Astrocyte (in vitro differentiated cells and primary cell): ENCODE measurements at regions not wholly inside any gene's neighbourhood (a gene's known extent, or its start where the extent isn't known, plus 50 kb on each side); places are given as distances from the start of the nearest gene placed in this dataset.
"Not testable (repeated sequence)": the region's sequence is repeated elsewhere in the genome, so short reads cannot be mapped to it uniquely, and the experiment has no call there.

ENCODE experiments used
- DNase-seq: peaks from one replicate; pipeline ENCODE4 v3.0.0-alpha.2; 2010; ENCODE audit warnings: low read depth
- FAIRE-seq: peaks from 2 replicates; lab custom pipeline; 2011; peaks lifted over from hg19 to GRCh38; lab: Jason Lieb, UNC
- H2AFZ ChIP-seq: 2 replicates; pipeline ENCODE4 v1.6.0; 2012; ENCODE audit warnings: low read depth, low read length, inconsistent platforms
- H3K27ac ChIP-seq: 2 replicates; pipeline ENCODE4 v1.5.1; 2011; ENCODE audit warnings: low read depth, low read length, inconsistent platforms
- H3K27me3 ChIP-seq: 2 replicates; pipeline ENCODE4 v1.6.0; 2011; ENCODE audit warnings: low read length, inconsistent platforms; ENCODE audit not compliant: insufficient read depth
- H3K36me3 ChIP-seq: 2 replicates; pipeline ENCODE4 v1.5.1; 2011; ENCODE audit warnings: low read length, inconsistent platforms; ENCODE audit not compliant: insufficient read depth
- H3K4me1 ChIP-seq: 2 replicates; pipeline ENCODE4 v1.5.1; 2011; ENCODE audit warnings: low read length, inconsistent platforms; ENCODE audit not compliant: insufficient read depth
- H3K4me2 ChIP-seq: 2 replicates; pipeline ENCODE4 v1.6.0; 2012; ENCODE audit warnings: low read length, inconsistent platforms
- H3K4me3 ChIP-seq: 2 replicates; pipeline ENCODE4 v1.5.1; 2011; ENCODE audit warnings: low read depth, mild to moderate bottlenecking, low read length, inconsistent platforms; ENCODE audit not compliant: insufficient read depth
- H3K79me2 ChIP-seq: 2 replicates; pipeline ENCODE4 v1.6.0; 2012; ENCODE audit warnings: mild to moderate bottlenecking, low read length, inconsistent platforms; ENCODE audit not compliant: insufficient read depth
- H3K9ac ChIP-seq: 2 replicates; pipeline ENCODE4 v1.6.0; 2012; ENCODE audit warnings: mild to moderate bottlenecking, low read length, inconsistent platforms
- H3K9me3 ChIP-seq: 2 replicates; pipeline ENCODE4 v1.5.1; 2012; ENCODE audit warnings: low read depth, mild to moderate bottlenecking, low read length, inconsistent platforms; ENCODE audit not compliant: insufficient read depth
- H4K20me1 ChIP-seq: 2 replicates; pipeline ENCODE4 v1.6.0; 2012; ENCODE audit warnings: low read length, inconsistent platforms; ENCODE audit not compliant: insufficient read depth
- H3K27ac Mint-ChIP-seq: one replicate; pipeline ENCODE4 v1.8.0; 2021; ENCODE audit warnings: mild to moderate bottlenecking, mixed read lengths; ENCODE audit not compliant: unreplicated experiment
- H3K27me3 Mint-ChIP-seq: one replicate; pipeline ENCODE4 v1.8.0; 2021; ENCODE audit warnings: low read depth, mixed read lengths; ENCODE audit not compliant: unreplicated experiment
- H3K36me3 Mint-ChIP-seq: one replicate; pipeline ENCODE4 v1.8.0; 2021; ENCODE audit warnings: low read depth, mixed read lengths; ENCODE audit not compliant: unreplicated experiment
- H3K4me1 Mint-ChIP-seq: one replicate; pipeline ENCODE4 v1.8.0; 2021; ENCODE audit warnings: low read depth, mixed read lengths; ENCODE audit not compliant: unreplicated experiment
- H3K4me3 Mint-ChIP-seq: one replicate; pipeline ENCODE4 v1.8.0; 2021; ENCODE audit warnings: mild to moderate bottlenecking, moderate library complexity, mixed read lengths; ENCODE audit not compliant: unreplicated experiment
- H3K9me3 Mint-ChIP-seq: one replicate; pipeline ENCODE4 v1.8.0; 2021; ENCODE audit warnings: mild to moderate bottlenecking, mixed read lengths; ENCODE audit not compliant: unreplicated experiment
- EZH2 ChIP-seq: IDR thresholded peaks from 2 replicates; pipeline ENCODE4 v1.6.1; 2012; ENCODE audit warnings: mild to moderate bottlenecking, low read length, inconsistent platforms; ENCODE audit not compliant: insufficient read depth
- TF ChIP-seq, protein P1 (sequence below): IDR thresholded peaks from 2 replicates; pipeline ENCODE4 v1.5.1; 2011; ENCODE audit warnings: low read depth, mild to moderate bottlenecking, inconsistent platforms, low read length, moderate library complexity; ENCODE audit not compliant: insufficient read depth

DNA sequence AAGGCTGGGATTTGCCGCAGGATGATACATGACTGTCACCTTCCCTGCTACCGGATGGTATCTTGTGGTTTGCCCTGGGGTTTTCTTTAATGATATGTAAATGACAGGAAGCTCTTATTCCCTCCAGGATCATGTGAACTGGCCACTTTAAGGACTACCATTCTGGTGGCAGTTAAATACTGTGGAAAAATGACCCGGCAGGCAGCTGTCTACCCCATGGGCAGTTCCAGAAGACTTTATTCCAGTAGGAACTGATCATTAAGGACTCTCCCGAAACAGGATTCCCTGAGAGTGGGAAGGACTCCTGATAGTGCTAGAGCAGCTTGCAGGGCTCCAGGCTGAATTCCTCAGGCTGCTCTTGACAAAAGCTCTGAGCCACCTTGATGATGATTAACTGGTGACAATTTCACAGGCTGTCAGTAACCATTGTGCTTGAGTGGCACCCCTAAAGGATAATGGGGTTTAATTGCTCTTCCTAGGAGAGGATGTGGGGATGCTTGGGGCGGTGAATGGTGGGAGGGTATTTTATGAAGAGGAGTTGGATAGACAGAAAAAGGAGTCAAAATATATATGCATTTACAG lies 212.0 kb downstream of the CPS1 start:
- Mint-ChIP-seq H3K27me3 (peaks cover 2% of the 10 kb centered on the region), H3K36me3 (no peaks in the 10 kb centered on the region), H3K4me1 (no peaks in the 10 kb centered on the region), H3K9me3 (peaks cover 2% of the 10 kb centered on the region), H3K4me3 (no peak overlapping the region), H3K27ac (no peak overlapping the region)
- Histone ChIP-seq H3K4me1 (no peaks in the 10 kb centered on the region), H3K9me3 (no peaks in the 10 kb centered on the region), H3K27me3 (no peaks in the 10 kb centered on the region), H3K79me2 (no peaks in the 10 kb centered on the region), H2AFZ (no peak overlapping the region), H3K4me3 (no peak overlapping the region), H3K36me3 (no peaks in the 10 kb centered on the region), H3K27ac (no peak overlapping the region), H4K20me1 (no peaks in the 10 kb centered on the region), H3K9ac (no peak overlapping the region), H3K4me2 (no peak overlapping the region)
- DNase-seq, result no peak
- FAIRE-seq, result no peak
- TF ChIP-seq EZH2, result no peak
- TF ChIP-seq, protein P1, sequence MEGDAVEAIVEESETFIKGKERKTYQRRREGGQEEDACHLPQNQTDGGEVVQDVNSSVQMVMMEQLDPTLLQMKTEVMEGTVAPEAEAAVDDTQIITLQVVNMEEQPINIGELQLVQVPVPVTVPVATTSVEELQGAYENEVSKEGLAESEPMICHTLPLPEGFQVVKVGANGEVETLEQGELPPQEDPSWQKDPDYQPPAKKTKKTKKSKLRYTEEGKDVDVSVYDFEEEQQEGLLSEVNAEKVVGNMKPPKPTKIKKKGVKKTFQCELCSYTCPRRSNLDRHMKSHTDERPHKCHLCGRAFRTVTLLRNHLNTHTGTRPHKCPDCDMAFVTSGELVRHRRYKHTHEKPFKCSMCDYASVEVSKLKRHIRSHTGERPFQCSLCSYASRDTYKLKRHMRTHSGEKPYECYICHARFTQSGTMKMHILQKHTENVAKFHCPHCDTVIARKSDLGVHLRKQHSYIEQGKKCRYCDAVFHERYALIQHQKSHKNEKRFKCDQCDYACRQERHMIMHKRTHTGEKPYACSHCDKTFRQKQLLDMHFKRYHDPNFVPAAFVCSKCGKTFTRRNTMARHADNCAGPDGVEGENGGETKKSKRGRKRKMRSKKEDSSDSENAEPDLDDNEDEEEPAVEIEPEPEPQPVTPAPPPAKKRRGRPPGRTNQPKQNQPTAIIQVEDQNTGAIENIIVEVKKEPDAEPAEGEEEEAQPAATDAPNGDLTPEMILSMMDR, result no peak

DNA sequence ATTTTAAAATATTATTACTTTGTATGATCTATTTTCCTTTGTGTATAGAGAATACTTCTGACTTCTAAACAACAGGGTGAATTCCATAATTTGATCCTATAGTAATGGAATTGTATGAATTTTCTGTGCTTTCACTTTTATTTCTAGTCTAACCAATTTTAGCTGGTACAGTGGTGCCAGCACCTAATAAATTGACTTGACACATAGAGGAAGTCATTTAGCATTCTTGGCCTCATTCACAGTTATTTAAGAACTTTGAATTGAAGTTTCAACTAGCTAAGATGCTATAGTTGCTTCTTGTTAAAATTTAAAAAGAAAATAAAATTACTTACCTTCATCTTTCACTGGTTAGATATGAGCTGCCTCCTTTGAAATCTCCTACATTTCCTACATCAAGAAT lies 220.4 kb downstream of the CPS1 start:
- Histone ChIP-seq H2AFZ (no peak overlapping the region), H4K20me1 (no peaks in the 10 kb centered on the region), H3K4me1 (no peaks in the 10 kb centered on the region), H3K36me3 (no peaks in the 10 kb centered on the region), H3K27me3 (no peaks in the 10 kb centered on the region), H3K79me2 (no peaks in the 10 kb centered on the region), H3K4me2 (no peak overlapping the region), H3K9ac (no peak overlapping the region), H3K4me3 (no peak overlapping the region), H3K27ac (no peak overlapping the region), H3K9me3 (no peaks in the 10 kb centered on the region)
- DNase-seq, result no peak
- Mint-ChIP-seq H3K27ac (no peak overlapping the region), H3K4me1 (no peaks in the 10 kb centered on the region), H3K4me3 (no peak overlapping the region), H3K27me3 (peaks cover 2% of the 10 kb centered on the region), H3K9me3 (no peaks in the 10 kb centered on the region), H3K36me3 (no peaks in the 10 kb centered on the region)
- no peak for TF ChIP-seq EZH2
- TF ChIP-seq, protein P1, result no peak
- FAIRE-seq, result no peak

DNA sequence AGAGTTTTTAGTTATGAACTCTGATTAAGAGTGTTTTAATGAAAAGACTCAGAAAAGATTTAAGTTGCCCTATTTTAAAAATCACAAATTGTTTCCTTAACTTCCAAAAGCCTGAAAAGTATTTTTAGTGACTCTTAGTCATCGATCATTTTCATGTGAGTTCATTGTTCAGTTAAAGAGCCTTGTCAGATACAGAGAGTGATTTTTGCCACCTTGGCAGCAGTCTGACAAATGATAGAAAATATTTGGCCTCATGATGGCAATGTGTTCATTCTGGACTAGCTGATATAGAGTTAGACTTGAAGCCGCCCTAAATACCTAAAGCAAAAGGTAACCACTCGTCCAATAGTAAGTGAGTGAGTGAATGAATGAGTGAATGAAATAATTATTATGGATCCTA lies 225.8 kb downstream of the CPS1 start:
- H3K9me3 Mint-ChIP-seq, result no peaks in the 10 kb centered on the region
- H3K27ac Mint-ChIP-seq, result no peak overlapping the region
- DNase-seq (no peak), FAIRE-seq (no peak)
- H2AFZ ChIP-seq, result no peak overlapping the region
- no peaks in the 10 kb centered on the region for H3K79me2 ChIP-seq
- no peaks in the 10 kb centered on the region for H3K4me1 ChIP-seq
- H3K27me3 ChIP-seq, result no peaks in the 10 kb centered on the region
- no peaks in the 10 kb centered on the region for H3K4me1 Mint-ChIP-seq
- no peak overlapping the region for H3K4me3 Mint-ChIP-seq
- H3K4me2 ChIP-seq, result no peak overlapping the region
- H3K4me3 ChIP-seq, result no peak overlapping the region
- no peaks in the 10 kb centered on the region for H3K27me3 Mint-ChIP-seq
- no peak overlapping the region for H3K9ac ChIP-seq
- no peaks in the 10 kb centered on the region for H3K9me3 ChIP-seq
- no peaks in the 10 kb centered on the region for H4K20me1 ChIP-seq
- H3K27ac ChIP-seq, result no peak overlapping the region
- H3K36me3 ChIP-seq, result no peaks in the 10 kb centered on the region
- no peaks in the 10 kb centered on the region for H3K36me3 Mint-ChIP-seq
- TF ChIP-seq, protein P1, result no peak
- no peak for TF ChIP-seq EZH2

DNA sequence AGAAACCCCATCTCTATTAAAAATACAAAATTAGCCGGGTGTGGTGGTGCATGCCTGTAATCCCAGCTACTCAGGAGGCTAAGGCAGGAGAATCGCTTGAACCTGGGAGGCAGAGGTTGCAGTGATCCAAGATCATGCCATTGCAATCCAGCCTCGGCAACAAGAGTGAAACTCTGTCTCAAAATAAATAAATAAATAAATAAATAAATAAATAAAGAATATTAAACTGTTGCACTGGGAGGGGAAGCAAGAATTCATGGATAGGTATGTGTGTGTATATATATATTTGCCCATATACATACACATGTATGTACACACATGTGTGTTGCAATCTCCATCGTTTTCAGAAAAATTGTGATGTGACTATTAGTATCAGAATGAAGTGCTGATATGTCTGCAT lies 231.4 kb downstream of the CPS1 start:
- not testable (repeated sequence) for H3K27me3 Mint-ChIP-seq, H3K4me2 ChIP-seq, H3K27ac Mint-ChIP-seq, H3K4me1 ChIP-seq, H3K9me3 ChIP-seq, H3K27me3 ChIP-seq, H3K4me3 ChIP-seq, H3K4me1 Mint-ChIP-seq, H3K4me3 Mint-ChIP-seq, H3K27ac ChIP-seq, DNase-seq, H3K9me3 Mint-ChIP-seq, H3K36me3 Mint-ChIP-seq, H2AFZ ChIP-seq, H3K36me3 ChIP-seq, FAIRE-seq, H4K20me1 ChIP-seq, H3K79me2 ChIP-seq, H3K9ac ChIP-seq
